Neuronal stem cell (in vitro differentiated cells): ENCODE measurements at regions not wholly inside any gene's neighbourhood (a gene's known extent, or its start where the extent isn't known, plus 50 kb on each side); places are given as distances from the start of the nearest gene placed in this dataset.

Experiments used
- DNase-seq: peaks from one replicate; pipeline ENCODE4 v3.0.0-alpha.2; 2013; ENCODE audit warnings: low spot score
- H2AFZ ChIP-seq: one replicate; pipeline ENCODE4 v1.6.1; 2013; ENCODE audit warnings: mild to moderate bottlenecking, low read length, inconsistent platforms
- H2AK5ac ChIP-seq: 2 replicates; pipeline ENCODE4 v1.6.1; 2013; ENCODE audit warnings: low read depth, mild to moderate bottlenecking, inconsistent platforms, low read length, moderate library complexity, mixed read lengths
- H2BK120ac ChIP-seq: 2 replicates; pipeline ENCODE4 v1.6.1; 2013; ENCODE audit warnings: low read depth, mild to moderate bottlenecking, inconsistent platforms, low read length, moderate library complexity, mixed read lengths
- H2BK12ac ChIP-seq: one replicate; pipeline ENCODE4 v1.6.1; 2013; ENCODE audit warnings: low read length, inconsistent platforms
- H2BK15ac ChIP-seq: 2 replicates; pipeline ENCODE4 v1.6.1; 2013; ENCODE audit warnings: mild to moderate bottlenecking, low read length, inconsistent platforms, mixed read lengths
- H2BK5ac ChIP-seq: one replicate; pipeline ENCODE4 v1.6.1; 2013; ENCODE audit warnings: inconsistent platforms, mild to moderate bottlenecking, low read length, moderate library complexity
- H3K14ac ChIP-seq: one replicate; pipeline ENCODE4 v1.6.1; 2013; ENCODE audit warnings: low read length, inconsistent platforms
- H3K18ac ChIP-seq: 2 replicates; pipeline ENCODE4 v1.6.1; 2013; ENCODE audit warnings: low read length, inconsistent platforms
- H3K23ac ChIP-seq: 2 replicates; pipeline ENCODE4 v1.6.1; 2013; ENCODE audit warnings: low read depth, mild to moderate bottlenecking, mixed read lengths, low read length, inconsistent platforms; ENCODE audit not compliant: poor library complexity
- H3K27ac ChIP-seq: replicated peaks from 3 replicates; pipeline ENCODE4 v1.5.1; 2013; ENCODE audit warnings: low read length, inconsistent platforms
- H3K27me3 ChIP-seq, 3 experiments: 2 replicates each; pipeline ENCODE4 v1.6.1; 2013; ENCODE audit warnings: low read length in 3 of 3, mild to moderate bottlenecking in 2 of 3, inconsistent platforms in 1 of 3, low read depth in 1 of 3, mixed read lengths in 1 of 3, moderate library complexity in 1 of 3; ENCODE audit not compliant: control insufficient read depth in 3 of 3, insufficient read depth in 3 of 3
- H3K36me3 ChIP-seq, 2 donors: replicated peaks in 1 of 2; 2 replicates each; pipeline ENCODE4 v1.6.1; 2013; ENCODE audit warnings: low read length in 2 of 2; ENCODE audit not compliant: control insufficient read depth in 2 of 2, insufficient read depth in 2 of 2
- H3K4ac ChIP-seq: 2 replicates; pipeline ENCODE4 v1.6.1; 2013; ENCODE audit warnings: inconsistent platforms, mild to moderate bottlenecking, low read length, moderate library complexity
- H3K4me1 ChIP-seq, 2 donors: 1 replicate in 1 of 2; 2 replicates in 1 of 2; pipeline ENCODE4 v1.6.1; 2013; ENCODE audit warnings: low read length in 2 of 2, low read depth in 1 of 2; ENCODE audit not compliant: control insufficient read depth in 2 of 2, insufficient read depth in 1 of 2
- H3K4me2 ChIP-seq: one replicate; pipeline ENCODE4 v1.6.1; 2013; ENCODE audit warnings: mild to moderate bottlenecking, low read length, inconsistent platforms; ENCODE audit not compliant: insufficient read depth, poor library complexity, severe bottlenecking
- H3K4me3 ChIP-seq, 2 donors: 2 replicates each; pipeline ENCODE4 v1.5.1; 2013; ENCODE audit warnings: low read length in 2 of 2, mild to moderate bottlenecking in 2 of 2, inconsistent platforms in 1 of 2, moderate library complexity in 1 of 2
- H3K79me1 ChIP-seq: one replicate; pipeline ENCODE4 v1.6.1; 2013; ENCODE audit warnings: low read depth, mild to moderate bottlenecking, inconsistent platforms, low read length, moderate library complexity
- H3K9ac ChIP-seq: one replicate; pipeline ENCODE4 v1.6.1; 2013; ENCODE audit warnings: mild to moderate bottlenecking, low read depth, low read length, inconsistent platforms; ENCODE audit not compliant: poor library complexity
- H3K9me3 ChIP-seq, 2 donors: replicated peaks in 1 of 2; 2 replicates each; pipeline versions ENCODE3 to v1.6.1; 2013; ENCODE audit warnings: low read length in 2 of 2, mild to moderate bottlenecking in 2 of 2, inconsistent platforms in 1 of 2, low read depth in 1 of 2, mixed read lengths in 1 of 2, moderate library complexity in 1 of 2; ENCODE audit not compliant: control insufficient read depth in 2 of 2, insufficient read depth in 1 of 2
- H4K8ac ChIP-seq: one replicate; pipeline ENCODE4 v1.6.1; 2013; ENCODE audit warnings: low read depth, mild to moderate bottlenecking, inconsistent platforms, low read length, moderate library complexity
- H4K91ac ChIP-seq: one replicate; pipeline ENCODE4 v1.6.1; 2013; ENCODE audit warnings: low read length, low read depth, mild to moderate bottlenecking, inconsistent platforms; ENCODE audit not compliant: poor library complexity
- WGBS, 2 donors: extraction: QIAGEN DNeasy Blood & Tissue Kit; methylation state at CpG; one replicate each; pipeline ENCODE4 v1.1.7; 2013; ENCODE audit warnings: missing lambda C conversion rate in 2 of 2, mixed read lengths in 1 of 2; ENCODE audit not compliant: insufficient read length in 2 of 2, insufficient replicate concordance in 1 of 2; ENCODE audit errors: extremely low coverage in 2 of 2; 5-methylcytosine and 5-hydroxymethylcytosine counted together

DNA sequence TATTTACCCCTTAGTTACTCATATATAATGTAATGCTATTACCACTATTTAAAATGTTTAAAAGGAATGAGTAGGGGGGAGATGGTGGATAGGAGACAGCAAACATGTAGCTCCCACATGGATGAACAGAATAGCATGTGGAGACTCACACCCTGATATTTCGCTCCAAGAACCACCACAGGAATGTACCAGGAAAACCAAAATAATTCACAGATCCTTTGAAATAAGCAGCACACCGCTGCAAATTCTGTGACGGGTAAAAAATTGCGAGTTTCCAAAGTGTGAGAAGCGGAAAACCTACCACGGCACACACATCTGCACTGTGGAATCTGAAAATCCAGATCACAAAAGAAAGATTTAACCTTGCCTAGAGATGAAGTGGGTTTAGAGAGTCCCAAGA lies 428.2 kb downstream of the TLL1 start:
- H3K27ac ChIP-seq: no peak overlapping the region
- H3K79me1 ChIP-seq: no peaks in the 10 kb centered on the region
- no peak overlapping the region for H2BK5ac ChIP-seq
- H3K4me3 ChIP-seq: no peak overlapping the region
- no peaks in the 10 kb centered on the region for H3K27me3 ChIP-seq
- H2BK120ac ChIP-seq: no peak overlapping the region
- no peak overlapping the region for H3K18ac ChIP-seq
- no peak overlapping the region for H2AFZ ChIP-seq
- H3K14ac ChIP-seq: no peak overlapping the region
- no peak overlapping the region for H2AK5ac ChIP-seq
- no peak overlapping the region for H3K9ac ChIP-seq
- no peak overlapping the region for H4K91ac ChIP-seq
- H2BK15ac ChIP-seq: no peak overlapping the region
- WGBS, 2 donors: no CpG with 5 or more reads among the region's 6 CpGs
- no peak overlapping the region for H3K23ac ChIP-seq
- H3K4me1 ChIP-seq: no peaks in the 10 kb centered on the region
- H3K9me3 ChIP-seq: no peaks in the 10 kb centered on the region
- H3K4ac ChIP-seq: no peak overlapping the region
- H3K36me3 ChIP-seq: no peaks in the 10 kb centered on the region
- H4K8ac ChIP-seq: no peak overlapping the region
- DNase-seq: no peak
- no peak overlapping the region for H3K4me2 ChIP-seq
- no peak overlapping the region for H2BK12ac ChIP-seq

DNA sequence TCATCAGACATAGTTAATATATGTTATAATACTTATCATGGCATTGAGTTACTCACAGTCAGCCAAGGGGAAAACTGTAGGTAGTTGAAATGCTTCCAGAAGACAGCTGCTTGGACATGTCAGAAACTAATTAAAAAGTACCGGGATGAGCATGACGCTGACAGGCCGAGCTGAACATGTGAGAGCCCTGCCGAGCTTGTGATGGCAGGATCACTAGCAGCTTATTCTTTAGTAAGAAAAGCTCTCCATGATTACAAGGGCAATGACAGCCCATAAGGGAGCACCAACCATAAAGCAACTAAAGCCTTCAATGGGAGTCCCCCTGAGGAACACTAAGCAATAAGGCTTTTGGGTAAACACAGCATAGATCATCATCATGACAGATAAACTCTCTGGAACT lies 435.6 kb downstream of the TLL1 start:
- H3K4ac ChIP-seq: no peak overlapping the region
- no peak overlapping the region for H2BK12ac ChIP-seq
- no peaks in the 10 kb centered on the region for H3K79me1 ChIP-seq
- no peak overlapping the region for H3K23ac ChIP-seq
- H3K27me3 ChIP-seq: no peaks in the 10 kb centered on the region
- H2BK5ac ChIP-seq: no peak overlapping the region
- no peak overlapping the region for H2BK15ac ChIP-seq
- WGBS, 2 donors: no CpG with 5 or more reads among the region's 4 CpGs
- no peaks in the 10 kb centered on the region for H3K36me3 ChIP-seq
- H4K8ac ChIP-seq: no peak overlapping the region
- H3K18ac ChIP-seq: no peak overlapping the region
- no peak overlapping the region for H4K91ac ChIP-seq
- no peak overlapping the region for H3K4me2 ChIP-seq
- H3K4me1 ChIP-seq: peaks cover 2% of the 10 kb centered on the region in 2 donors
- no peak overlapping the region for H3K14ac ChIP-seq
- no peak overlapping the region for H3K4me3 ChIP-seq
- no peak overlapping the region for H2AFZ ChIP-seq
- H3K27ac ChIP-seq: no peak overlapping the region
- no peak overlapping the region for H3K9ac ChIP-seq
- DNase-seq: no peak
- no peak overlapping the region for H2AK5ac ChIP-seq
- no peaks in the 10 kb centered on the region for H3K9me3 ChIP-seq
- H2BK120ac ChIP-seq: no peak overlapping the region

DNA sequence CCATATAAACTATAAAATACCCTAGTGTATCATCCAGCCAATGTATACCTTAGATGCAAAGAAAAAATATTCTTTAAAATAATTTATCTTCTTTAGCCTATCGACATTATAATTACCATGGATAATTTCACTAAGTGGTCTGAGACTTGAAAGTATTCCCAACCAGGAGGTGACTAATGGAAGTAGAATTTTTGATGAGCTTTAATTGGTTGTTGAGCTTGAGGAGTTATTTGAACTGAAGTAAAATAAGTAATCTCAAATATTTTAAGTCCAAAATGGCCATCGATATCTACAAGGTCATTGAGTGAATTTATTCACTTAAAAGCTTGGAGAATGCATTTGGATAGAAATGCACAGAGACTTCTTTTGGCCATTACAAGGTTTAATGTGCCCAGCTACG lies 436.2 kb downstream of the TLL1 start:
- H3K36me3 ChIP-seq: no peaks in the 10 kb centered on the region
- no peaks in the 10 kb centered on the region for H3K27me3 ChIP-seq
- H2BK15ac ChIP-seq: no peak overlapping the region
- H3K27ac ChIP-seq: no peak overlapping the region
- no peaks in the 10 kb centered on the region for H3K9me3 ChIP-seq
- H2AK5ac ChIP-seq: no peak overlapping the region
- H3K14ac ChIP-seq: no peak overlapping the region
- no peak for DNase-seq
- H3K4me3 ChIP-seq: no peak overlapping the region
- no peak overlapping the region for H4K91ac ChIP-seq
- no CpG with 5 or more reads among the region's 3 CpGs for WGBS, 2 donors
- H2BK120ac ChIP-seq: no peak overlapping the region
- H3K9ac ChIP-seq: no peak overlapping the region
- H3K18ac ChIP-seq: no peak overlapping the region
- no peak overlapping the region for H2BK12ac ChIP-seq
- H4K8ac ChIP-seq: no peak overlapping the region
- H3K4ac ChIP-seq: no peak overlapping the region
- no peak overlapping the region for H3K4me2 ChIP-seq
- no peaks in the 10 kb centered on the region for H3K79me1 ChIP-seq
- H2AFZ ChIP-seq: no peak overlapping the region
- no peak overlapping the region for H3K23ac ChIP-seq
- H3K4me1 ChIP-seq: peaks cover 2% of the 10 kb centered on the region in 2 donors
- no peak overlapping the region for H2BK5ac ChIP-seq

DNA sequence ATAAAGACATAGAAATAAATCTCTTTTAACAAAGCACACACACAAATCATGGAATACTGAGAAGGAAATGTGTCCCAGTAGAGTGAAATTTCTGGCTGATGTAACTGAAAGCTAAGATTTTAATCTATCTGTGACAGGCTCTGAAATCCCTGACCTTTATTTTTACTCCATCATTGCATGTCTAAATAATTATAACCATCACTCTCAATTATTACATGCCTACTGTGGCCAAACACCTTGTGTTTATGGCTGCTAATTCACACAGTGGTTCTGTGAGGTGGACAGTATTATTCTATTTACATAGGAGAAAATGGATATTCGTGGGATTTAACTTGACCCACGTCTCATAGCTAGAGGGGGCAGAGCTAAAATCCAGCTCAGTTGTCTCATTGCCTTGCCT lies 438.1 kb downstream of the TLL1 start:
- Histone ChIP-seq H3K9ac (no peak overlapping the region), H3K79me1 (no peaks in the 10 kb centered on the region), H3K18ac (no peak overlapping the region), H3K27ac (no peak overlapping the region), H2BK5ac (no peak overlapping the region), H3K36me3 (no peaks in the 10 kb centered on the region), H4K91ac (no peak overlapping the region), H2AFZ (no peak overlapping the region), H3K4me1 (peaks cover 2% of the 10 kb centered on the region in 2 donors), H3K4me2 (no peak overlapping the region), H2BK15ac (no peak overlapping the region), H4K8ac (no peak overlapping the region), H3K27me3 (no peaks in the 10 kb centered on the region), H3K4me3 (no peak overlapping the region), H3K9me3 (no peaks in the 10 kb centered on the region), H3K4ac (no peak overlapping the region), H2BK120ac (no peak overlapping the region), H2AK5ac (no peak overlapping the region), H2BK12ac (no peak overlapping the region), H3K14ac (no peak overlapping the region), H3K23ac (no peak overlapping the region)
- WGBS, 2 donors: no CpG with 5 or more reads among the region's 2 CpGs
- DNase-seq: no peak
